Suprapubic skin (tissue), 4 donors: ENCODE measurements at regions not wholly inside any gene's neighbourhood (a gene's known extent, or its start where the extent isn't known, plus 50 kb on each side); places are given as distances from the start of the nearest gene placed in this dataset.

Experiments used
- CTCF ChIP-seq, 2 donors: fragments of 200-600 bp in 1 of 2; fragments of 450-650 bp in 1 of 2; sonication (generic) in 1 of 2; IDR thresholded peaks; one replicate each; pipeline ENCODE4 v1.5.1; 2016 to 2019; ENCODE audit warnings: antibody characterized with exemption in 2 of 2, mild to moderate bottlenecking in 1 of 2, moderate library complexity in 1 of 2
- POLR2A ChIP-seq, 2 donors: fragments of 450-650 bp; IDR thresholded peaks; one replicate each; pipeline ENCODE4 v1.6.1; 2017; ENCODE audit warnings: antibody characterized with exemption in 2 of 2, mild to moderate bottlenecking in 2 of 2, moderate library complexity in 2 of 2
- POLR2AphosphoS5 ChIP-seq, 3 donors: sonication (generic); formaldehyde crosslinking; IDR thresholded peaks; one replicate each; pipeline ENCODE4 v1.6.1; 2017; ENCODE audit warnings: antibody characterized with exemption in 3 of 3

GRCh38 chr13:40152922-40153321, 497.5 kb downstream of the COG6 start:
- TF ChIP-seq CTCF (IDR thresholded peaks at IDR 0.05) (no peak), POLR2A (IDR thresholded peaks at IDR 0.05) (no peak), POLR2AphosphoS5 (IDR thresholded peaks at IDR 0.05) (no peak)
